Limb (tissue), 2 donors: ENCODE measurements at regions not wholly inside any gene's neighbourhood (a gene's known extent, or its start where the extent isn't known, plus 50 kb on each side); places are given as distances from the start of the nearest gene placed in this dataset.
A peak's percentile ranks its signal among the peaks of the same experiment; 100 is the strongest.

Experiments
- DNase-seq, 2 donors: peaks; one replicate each; pipeline ENCODE4 v3.0.0-alpha.2; 2016; ENCODE audit errors: extremely low spot score in 2 of 2

- no peak for DNase-seq
Measured at GRCh38 chr19:30752876-30753275, 380.7 kb downstream of the ZNF536 start.

GRCh38 chr19:30752201-30752600 is 380.0 kb downstream of the ZNF536 start:
- no peak for DNase-seq

- DNase-seq = no peak
Measured at GRCh38 chr19:30745476-30745985, 373.3 kb downstream of the ZNF536 start.

GRCh38 chr19:30744741-30745475 is 372.7 kb downstream of the ZNF536 start:
- DNase-seq = no peak

GRCh38 chr19:30743702-30744101 is 371.5 kb downstream of the ZNF536 start:
- DNase-seq = no peak

- no peak for DNase-seq
Measured at GRCh38 chr19:30743011-30743410, 370.8 kb downstream of the ZNF536 start.

GRCh38 chr19:30742406-30742938 is 370.3 kb downstream of the ZNF536 start:
- DNase-seq = no peak

- peak in 1 of 2 donors; percentile 27 for DNase-seq
Measured at GRCh38 chr19:30741566-30741965, 369.4 kb downstream of the ZNF536 start.

GRCh38 chr19:30739394-30739793 is 367.2 kb downstream of the ZNF536 start:
- DNase-seq = no peak

- no peak for DNase-seq
Measured at GRCh38 chr19:30738047-30738446, 365.9 kb downstream of the ZNF536 start.

GRCh38 chr19:30734669-30735068 is 362.5 kb downstream of the ZNF536 start:
- DNase-seq = no peak

GRCh38 chr19:30733826-30734550 is 361.8 kb downstream of the ZNF536 start:
- peak in 1 of 2 donors; percentile 67 for DNase-seq

- no peak for DNase-seq
Measured at GRCh38 chr19:30731591-30731990, 359.4 kb downstream of the ZNF536 start.

- no peak for DNase-seq
Measured at GRCh38 chr19:30729451-30729850, 357.3 kb downstream of the ZNF536 start.

GRCh38 chr19:30722761-30723160 is 350.6 kb downstream of the ZNF536 start:
- no peak for DNase-seq

- DNase-seq = no peak
Measured at GRCh38 chr19:30722186-30722585, 350.0 kb downstream of the ZNF536 start.

GRCh38 chr19:30719999-30720345 is 347.8 kb downstream of the ZNF536 start:
- no peak for DNase-seq

- DNase-seq = peak in 1 of 2 donors; percentile 81
Measured at GRCh38 chr19:30719189-30719998, 347.2 kb downstream of the ZNF536 start.

GRCh38 chr19:30718707-30719106 is 346.5 kb downstream of the ZNF536 start:
- DNase-seq = no peak

GRCh38 chr19:30718014-30718413 is 345.8 kb downstream of the ZNF536 start:
- DNase-seq = no peak

GRCh38 chr19:30717381-30717780 is 345.2 kb downstream of the ZNF536 start:
- DNase-seq = no peak
